HEK293 (cell line): ENCODE measurements at regions not wholly inside any gene's neighbourhood (a gene's known extent, or its start where the extent isn't known, plus 50 kb on each side); places are given as distances from the start of the nearest gene placed in this dataset.
"Not testable (repeated sequence)": the region's sequence is repeated elsewhere in the genome, so short reads cannot be mapped to it uniquely, and the experiment has no call there.

ENCODE experiments used
- ZNF394 ChIP-seq: fragments of 450-650 bp; formaldehyde crosslinking; IDR thresholded peaks from 2 replicates; pipeline ENCODE4 v1.5.1; 2016; ENCODE audit warnings: missing biosample characterization, missing genetic modification characterization, mild to moderate bottlenecking, moderate library complexity, borderline replicate concordance
- ZNF654 ChIP-seq: fragments of 450-650 bp; formaldehyde crosslinking; IDR thresholded peaks from 2 replicates; pipeline ENCODE4 v1.5.1; 2016; ENCODE audit warnings: low read depth, missing biosample characterization, missing genetic modification characterization

GRCh38 chrX:3817480-3817879, 104.0 kb upstream of the PRKX start:
- not testable (repeated sequence) for TF ChIP-seq ZNF654, ZNF394 (tag by site-specific recombination)
